Nephron progenitor cell (in vitro differentiated cells): ENCODE measurements at regions not wholly inside any gene's neighbourhood (a gene's known extent, or its start where the extent isn't known, plus 50 kb on each side); places are given as distances from the start of the nearest gene placed in this dataset.

Source experiments
- DNase-seq: peaks from one replicate; pipeline ENCODE4 v3.0.0; 2021
- H3K27ac Mint-ChIP-seq: 2 replicates; pipeline ENCODE4 v1.8.0; 2021; ENCODE audit warnings: mild to moderate bottlenecking, moderate library complexity, mixed read lengths
- H3K27me3 Mint-ChIP-seq: 2 replicates; pipeline ENCODE4 v1.8.0; 2021; ENCODE audit warnings: mild to moderate bottlenecking, low read depth, mixed read lengths; ENCODE audit not compliant: poor library complexity
- H3K36me3 Mint-ChIP-seq: 2 replicates; pipeline ENCODE4 v1.8.0; 2021; ENCODE audit warnings: low read depth, mixed read lengths
- H3K4me1 Mint-ChIP-seq: 2 replicates; pipeline ENCODE4 v1.8.0; 2021; ENCODE audit warnings: mixed read lengths
- H3K4me3 Mint-ChIP-seq: 2 replicates; pipeline ENCODE4 v1.8.0; 2021; ENCODE audit warnings: mild to moderate bottlenecking, moderate library complexity, mixed read lengths
- H3K9me3 Mint-ChIP-seq: 2 replicates; pipeline ENCODE4 v1.8.0; 2021; ENCODE audit warnings: mild to moderate bottlenecking, moderate library complexity, mixed read lengths
- TF ChIP-seq, protein P1 (sequence below): fragments of 200-600 bp; sonication (generic); IDR thresholded peaks from 2 replicates; pipeline ENCODE4 v1.5.0; 2021; ENCODE audit warnings: antibody characterized with exemption

GRCh38 chr3:99458013-99458412, 180.4 kb upstream of the COL8A1 start:
- Mint-ChIP-seq H3K27ac (no peak overlapping the region), H3K36me3 (no peaks in the 10 kb centered on the region), H3K4me1 (no peaks in the 10 kb centered on the region), H3K9me3 (peaks cover 17% of the 10 kb centered on the region), H3K4me3 (no peak overlapping the region), H3K27me3 (peaks cover under 1% of the 10 kb centered on the region)
- no peak for DNase-seq
- TF ChIP-seq, protein P1, sequence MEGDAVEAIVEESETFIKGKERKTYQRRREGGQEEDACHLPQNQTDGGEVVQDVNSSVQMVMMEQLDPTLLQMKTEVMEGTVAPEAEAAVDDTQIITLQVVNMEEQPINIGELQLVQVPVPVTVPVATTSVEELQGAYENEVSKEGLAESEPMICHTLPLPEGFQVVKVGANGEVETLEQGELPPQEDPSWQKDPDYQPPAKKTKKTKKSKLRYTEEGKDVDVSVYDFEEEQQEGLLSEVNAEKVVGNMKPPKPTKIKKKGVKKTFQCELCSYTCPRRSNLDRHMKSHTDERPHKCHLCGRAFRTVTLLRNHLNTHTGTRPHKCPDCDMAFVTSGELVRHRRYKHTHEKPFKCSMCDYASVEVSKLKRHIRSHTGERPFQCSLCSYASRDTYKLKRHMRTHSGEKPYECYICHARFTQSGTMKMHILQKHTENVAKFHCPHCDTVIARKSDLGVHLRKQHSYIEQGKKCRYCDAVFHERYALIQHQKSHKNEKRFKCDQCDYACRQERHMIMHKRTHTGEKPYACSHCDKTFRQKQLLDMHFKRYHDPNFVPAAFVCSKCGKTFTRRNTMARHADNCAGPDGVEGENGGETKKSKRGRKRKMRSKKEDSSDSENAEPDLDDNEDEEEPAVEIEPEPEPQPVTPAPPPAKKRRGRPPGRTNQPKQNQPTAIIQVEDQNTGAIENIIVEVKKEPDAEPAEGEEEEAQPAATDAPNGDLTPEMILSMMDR: no peak

DNA sequence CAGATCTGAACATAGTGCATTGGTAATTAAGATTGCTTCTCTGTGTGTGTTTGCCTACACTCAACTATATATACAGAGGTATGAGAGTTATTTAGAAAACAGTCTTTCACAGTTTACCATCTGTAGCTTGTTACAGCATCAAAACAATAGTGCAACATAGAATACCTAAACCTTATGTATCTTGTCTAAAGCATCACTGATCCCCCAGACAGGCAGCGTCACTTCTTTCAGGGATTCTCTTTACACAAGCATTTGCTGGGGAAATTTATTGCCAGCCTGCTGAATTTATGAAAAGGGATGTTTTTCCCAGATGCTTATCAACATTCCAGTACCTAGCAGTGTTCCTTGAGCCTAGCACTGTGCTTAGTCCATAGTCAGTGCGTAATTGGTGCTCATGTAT, 195.8 kb upstream of the COL8A1 start:
- peaks cover 5% of the 10 kb centered on the region for H3K27me3 Mint-ChIP-seq
- DNase-seq: no peak
- no peak overlapping the region for H3K4me3 Mint-ChIP-seq
- H3K4me1 Mint-ChIP-seq: peaks cover 14% of the 10 kb centered on the region
- H3K9me3 Mint-ChIP-seq: peaks cover 3% of the 10 kb centered on the region
- TF ChIP-seq, protein P1: no peak
- H3K36me3 Mint-ChIP-seq: no peaks in the 10 kb centered on the region
- no peak overlapping the region for H3K27ac Mint-ChIP-seq

DNA sequence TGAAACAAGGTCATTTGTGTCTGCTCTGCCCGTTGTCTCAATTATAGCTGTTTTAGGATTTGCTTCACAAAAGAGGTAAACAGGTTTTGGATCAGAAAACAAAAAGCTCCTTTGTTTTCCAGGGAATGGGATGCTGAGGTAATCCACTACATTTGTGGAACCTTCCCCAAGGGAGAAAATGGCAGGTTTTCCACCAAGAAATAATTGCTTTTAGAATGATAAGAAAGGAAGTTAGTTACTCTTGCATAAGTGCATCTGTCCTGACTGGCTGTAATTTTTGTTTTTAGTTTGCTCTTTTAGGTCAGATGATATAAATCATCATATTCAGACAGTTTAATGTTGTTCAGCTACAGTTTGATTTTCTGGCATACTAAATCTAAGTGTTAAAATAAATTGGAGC, 198.5 kb upstream of the COL8A1 start:
- Mint-ChIP-seq H3K27ac (no peak overlapping the region), H3K9me3 (peaks cover 10% of the 10 kb centered on the region), H3K27me3 (peaks cover 7% of the 10 kb centered on the region), H3K36me3 (no peaks in the 10 kb centered on the region), H3K4me3 (no peak overlapping the region), H3K4me1 (peaks cover 20% of the 10 kb centered on the region)
- TF ChIP-seq, protein P1: no peak
- DNase-seq: no peak

GRCh38 chr3:99434190-99434589, 204.2 kb upstream of the COL8A1 start:
- H3K27ac Mint-ChIP-seq: no peak overlapping the region
- TF ChIP-seq, protein P1: no peak
- peaks cover 7% of the 10 kb centered on the region for H3K9me3 Mint-ChIP-seq
- peaks cover 6% of the 10 kb centered on the region for H3K4me1 Mint-ChIP-seq
- DNase-seq: no peak
- no peak overlapping the region for H3K4me3 Mint-ChIP-seq
- no peaks in the 10 kb centered on the region for H3K36me3 Mint-ChIP-seq
- peaks cover 2% of the 10 kb centered on the region for H3K27me3 Mint-ChIP-seq

DNA sequence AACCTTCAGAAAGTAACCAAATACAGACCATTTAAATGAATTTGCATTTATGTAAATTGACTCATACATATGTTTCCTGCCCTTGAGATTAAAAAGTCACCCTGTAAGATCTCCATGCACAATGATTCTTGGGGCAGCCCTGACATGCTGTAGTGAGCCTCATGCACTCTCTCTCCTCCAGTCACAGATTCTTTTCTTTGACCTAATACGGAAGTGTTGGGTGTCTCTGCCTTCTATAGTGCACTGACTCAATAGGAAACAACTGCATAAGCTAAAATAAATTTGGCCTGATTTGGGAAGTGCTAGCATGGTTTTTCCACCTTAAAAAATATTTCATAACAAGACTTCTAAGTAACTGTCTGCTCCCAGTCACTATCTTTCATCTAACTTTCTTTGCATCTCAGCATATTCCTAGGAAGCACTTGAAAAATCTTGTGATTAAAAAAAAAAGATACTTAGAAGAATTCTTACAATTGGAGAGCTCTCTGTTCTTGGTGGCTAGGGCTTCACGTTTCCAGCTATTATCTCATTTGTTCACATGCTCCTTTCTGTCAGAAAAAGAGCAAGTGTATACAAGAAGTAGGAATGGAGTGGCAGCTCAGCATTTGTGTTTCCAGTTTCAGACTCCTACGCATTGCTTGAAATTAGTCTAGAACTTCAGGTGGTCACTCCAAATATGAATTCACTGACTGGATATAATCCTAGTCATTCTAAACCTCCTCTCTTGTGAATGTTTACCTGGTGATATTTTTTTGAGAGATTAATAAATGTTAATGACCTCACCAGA, 207.9 kb upstream of the COL8A1 start:
- Mint-ChIP-seq H3K36me3 (no peaks in the 10 kb centered on the region), H3K27me3 (peaks cover 2% of the 10 kb centered on the region), H3K4me3 (no peak overlapping the region), H3K9me3 (no peaks in the 10 kb centered on the region), H3K4me1 (peaks cover 13% of the 10 kb centered on the region), H3K27ac (no peak overlapping the region)
- no peak for DNase-seq
- TF ChIP-seq, protein P1: no peak

GRCh38 chr3:99429502-99429901, 208.9 kb upstream of the COL8A1 start:
- Mint-ChIP-seq H3K4me1 (peaks cover 10% of the 10 kb centered on the region), H3K9me3 (no peaks in the 10 kb centered on the region), H3K27ac (no peak overlapping the region), H3K36me3 (no peaks in the 10 kb centered on the region), H3K27me3 (no peaks in the 10 kb centered on the region), H3K4me3 (no peak overlapping the region)
- no peak for DNase-seq
- TF ChIP-seq, protein P1: no peak
